ENCODE measurements at regions not wholly inside any gene's neighbourhood (a gene's known extent, or its start where the extent isn't known, plus 50 kb on each side); places are given as distances from the start of the nearest gene placed in this dataset.

DNA sequence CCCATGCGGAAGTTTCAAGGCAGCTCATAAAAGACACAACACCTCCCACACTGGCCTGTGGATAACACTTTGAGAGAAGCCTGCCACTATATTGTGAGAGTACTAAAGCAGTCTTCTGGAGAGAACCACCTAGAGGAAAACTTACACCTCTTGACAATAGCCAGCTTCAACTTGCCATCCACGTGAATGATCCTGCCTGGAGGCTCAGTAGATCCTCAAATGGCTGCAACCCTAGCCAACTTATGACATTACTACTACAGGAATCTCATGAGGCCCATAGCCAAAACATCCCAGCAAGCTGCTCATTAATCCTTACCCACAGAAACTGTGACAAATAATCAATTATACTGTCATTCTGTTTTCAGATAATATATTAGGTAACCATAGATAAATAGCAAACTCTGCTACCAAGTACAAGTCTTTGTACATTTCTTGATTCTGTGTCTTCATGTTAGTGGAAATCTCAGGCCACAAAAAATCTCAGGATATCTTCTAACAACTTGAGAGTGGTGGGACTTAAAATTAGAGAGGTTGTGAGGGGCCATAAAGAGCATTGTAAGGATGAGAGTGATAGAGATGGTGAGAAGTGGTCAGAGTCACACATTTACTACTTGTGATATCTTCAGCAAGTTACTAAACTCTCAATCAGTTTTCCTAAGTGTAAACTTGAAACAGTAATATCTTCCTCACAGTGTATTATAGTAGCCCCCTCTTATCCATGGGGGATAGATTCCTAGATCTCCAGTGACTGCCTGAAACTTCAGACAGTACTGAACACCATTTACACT, 368.0 kb downstream of the C12orf50 start:
- H3K36me3 Mint-ChIP-seq (ENCODE audit: insufficient read depth, unreplicated experiment) = no peaks in the 10 kb centered on the region
- H3K4me1 Mint-ChIP-seq (ENCODE audit: low read depth, unreplicated experiment) = peaks cover 21% of the 10 kb centered on the region
- H3K27me3 Mint-ChIP-seq (ENCODE audit: unreplicated experiment) = no peaks in the 10 kb centered on the region
- H3K27ac Mint-ChIP-seq (ENCODE audit: unreplicated experiment) = peak overlapping the region; percentile 84
- TF ChIP-seq, protein P1, sequence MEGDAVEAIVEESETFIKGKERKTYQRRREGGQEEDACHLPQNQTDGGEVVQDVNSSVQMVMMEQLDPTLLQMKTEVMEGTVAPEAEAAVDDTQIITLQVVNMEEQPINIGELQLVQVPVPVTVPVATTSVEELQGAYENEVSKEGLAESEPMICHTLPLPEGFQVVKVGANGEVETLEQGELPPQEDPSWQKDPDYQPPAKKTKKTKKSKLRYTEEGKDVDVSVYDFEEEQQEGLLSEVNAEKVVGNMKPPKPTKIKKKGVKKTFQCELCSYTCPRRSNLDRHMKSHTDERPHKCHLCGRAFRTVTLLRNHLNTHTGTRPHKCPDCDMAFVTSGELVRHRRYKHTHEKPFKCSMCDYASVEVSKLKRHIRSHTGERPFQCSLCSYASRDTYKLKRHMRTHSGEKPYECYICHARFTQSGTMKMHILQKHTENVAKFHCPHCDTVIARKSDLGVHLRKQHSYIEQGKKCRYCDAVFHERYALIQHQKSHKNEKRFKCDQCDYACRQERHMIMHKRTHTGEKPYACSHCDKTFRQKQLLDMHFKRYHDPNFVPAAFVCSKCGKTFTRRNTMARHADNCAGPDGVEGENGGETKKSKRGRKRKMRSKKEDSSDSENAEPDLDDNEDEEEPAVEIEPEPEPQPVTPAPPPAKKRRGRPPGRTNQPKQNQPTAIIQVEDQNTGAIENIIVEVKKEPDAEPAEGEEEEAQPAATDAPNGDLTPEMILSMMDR (IDR thresholded peaks at IDR 0.05; ENCODE audit: unreplicated experiment) = no peak
- no peak for DNase-seq
- no peaks in the 10 kb centered on the region for H3K9me3 Mint-ChIP-seq (ENCODE audit: low read depth, unreplicated experiment)
- intact Hi-C loops (cut with micrococcal nuclease; ENCODE audit: unreplicated experiment) = loop anchor here (5.0 to 10.0 kb wide), 3 partner anchors 149 to 726 kb away; no protein-coding TSS in a partner anchor
- peak overlapping the region; percentile 61 for H3K4me3 Mint-ChIP-seq (ENCODE audit: low read depth, unreplicated experiment)
- CTCF ChIA-PET = no interaction called here
- no TSS peak for BruUV-seq (replicated peaks)

DNA sequence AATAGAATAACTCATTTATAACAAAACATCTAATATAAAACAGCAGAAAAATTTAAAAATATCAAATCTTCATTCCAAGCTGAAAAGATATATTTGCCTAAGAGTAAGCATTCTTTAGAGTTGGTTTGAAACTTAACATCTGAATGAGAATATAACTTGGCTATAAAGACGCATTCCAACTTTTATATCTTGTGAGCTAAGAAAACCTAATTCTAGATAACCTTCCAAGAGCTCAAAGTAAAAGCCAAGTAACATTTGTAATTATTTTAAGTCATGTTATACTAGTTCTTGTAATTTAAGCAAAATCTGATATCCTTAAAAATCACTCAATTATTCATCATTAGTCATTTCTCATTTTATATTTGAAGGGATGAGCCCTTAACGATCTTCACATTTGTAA, 368.9 kb downstream of the C12orf50 start:
- H3K36me3 Mint-ChIP-seq (ENCODE audit: insufficient read depth, unreplicated experiment) = no peaks in the 10 kb centered on the region
- H3K27ac Mint-ChIP-seq (ENCODE audit: unreplicated experiment) = no peak overlapping the region
- no peak overlapping the region for H3K4me3 Mint-ChIP-seq (ENCODE audit: low read depth, unreplicated experiment)
- H3K9me3 Mint-ChIP-seq (ENCODE audit: low read depth, unreplicated experiment) = no peaks in the 10 kb centered on the region
- TF ChIP-seq, protein P1 (IDR thresholded peaks at IDR 0.05; ENCODE audit: unreplicated experiment) = no peak
- H3K27me3 Mint-ChIP-seq (ENCODE audit: unreplicated experiment) = no peaks in the 10 kb centered on the region
- intact Hi-C loops (cut with micrococcal nuclease; ENCODE audit: unreplicated experiment) = loop anchor here (5.0 to 10.0 kb wide), 3 partner anchors 148 to 725 kb away; no protein-coding TSS in a partner anchor
- no TSS peak for BruUV-seq (replicated peaks)
- CTCF ChIA-PET = no interaction called here
- no peak for DNase-seq
- peaks cover 21% of the 10 kb centered on the region for H3K4me1 Mint-ChIP-seq (ENCODE audit: low read depth, unreplicated experiment)

DNA sequence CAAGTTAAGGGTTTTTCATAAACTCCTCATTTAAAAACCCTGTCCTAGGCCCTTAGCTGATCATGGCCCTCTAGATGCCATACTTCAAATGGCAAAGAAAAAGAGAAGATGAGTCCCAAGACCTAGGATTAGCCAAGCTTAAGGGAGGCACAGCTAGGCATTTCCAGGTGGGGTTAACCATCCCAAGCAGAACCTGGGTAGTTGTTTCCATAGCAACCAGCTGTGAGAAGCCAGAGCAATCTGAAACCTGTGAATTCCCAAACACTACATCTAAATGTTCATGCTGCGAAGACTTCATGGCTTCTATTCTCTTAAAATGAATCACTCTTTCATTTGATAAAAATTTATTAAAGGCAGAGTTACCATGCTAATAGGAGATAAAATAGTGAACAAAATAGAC, 372.9 kb downstream of the C12orf50 start:
- peaks cover 5% of the 10 kb centered on the region for H3K4me1 Mint-ChIP-seq (ENCODE audit: low read depth, unreplicated experiment)
- H3K27ac Mint-ChIP-seq (ENCODE audit: unreplicated experiment) = no peak overlapping the region
- no TSS peak for BruUV-seq (replicated peaks)
- CTCF ChIA-PET = no interaction called here
- no peaks in the 10 kb centered on the region for H3K36me3 Mint-ChIP-seq (ENCODE audit: insufficient read depth, unreplicated experiment)
- no peak for DNase-seq
- TF ChIP-seq, protein P1 (IDR thresholded peaks at IDR 0.05; ENCODE audit: unreplicated experiment) = no peak
- no peak overlapping the region for H3K4me3 Mint-ChIP-seq (ENCODE audit: low read depth, unreplicated experiment)
- no peaks in the 10 kb centered on the region for H3K27me3 Mint-ChIP-seq (ENCODE audit: unreplicated experiment)
- intact Hi-C loops (cut with micrococcal nuclease; ENCODE audit: unreplicated experiment) = no loop called here
- H3K9me3 Mint-ChIP-seq (ENCODE audit: low read depth, unreplicated experiment) = no peaks in the 10 kb centered on the region

DNA sequence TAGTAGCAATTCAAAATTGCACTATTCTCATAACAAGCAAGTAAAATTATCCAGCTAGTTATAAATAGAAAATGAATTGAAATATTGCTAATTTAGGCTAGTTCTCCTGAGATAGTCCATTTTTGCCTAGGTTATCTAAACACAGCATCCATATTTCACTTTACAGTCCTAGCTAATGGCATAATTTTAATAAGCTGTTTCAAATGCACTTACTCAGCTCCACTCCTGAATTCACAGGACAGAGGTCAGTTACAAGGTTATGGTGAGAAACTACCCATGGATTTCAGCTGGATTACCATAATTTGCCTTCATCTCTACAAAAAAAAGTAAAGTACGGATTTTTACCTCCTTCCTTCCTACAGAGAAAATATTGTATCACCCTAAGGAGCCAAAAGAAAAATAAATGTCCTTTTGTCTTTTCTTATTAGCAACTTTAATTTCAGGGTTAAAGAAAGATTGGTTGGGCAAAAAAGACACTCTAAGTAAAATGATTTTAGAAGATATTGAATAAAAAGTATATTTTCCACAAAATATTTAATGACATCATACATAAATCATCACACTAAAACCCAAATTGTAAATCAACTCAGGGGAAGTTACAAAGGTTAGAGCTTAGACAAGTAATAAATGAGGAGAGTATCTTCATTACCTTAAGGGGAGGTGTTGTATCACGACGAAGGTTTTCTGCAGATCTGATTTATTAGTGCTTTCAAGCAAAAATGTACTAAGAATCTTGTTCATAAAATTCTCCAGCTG, 377.4 kb downstream of the C12orf50 start:
- TF ChIP-seq, protein P1 (IDR thresholded peaks at IDR 0.05; ENCODE audit: unreplicated experiment) = no peak
- no peak for DNase-seq
- peaks cover 7% of the 10 kb centered on the region for H3K9me3 Mint-ChIP-seq (ENCODE audit: low read depth, unreplicated experiment)
- no peak overlapping the region for H3K27ac Mint-ChIP-seq (ENCODE audit: unreplicated experiment)
- CTCF ChIA-PET = no interaction called here
- no peak overlapping the region for H3K4me3 Mint-ChIP-seq (ENCODE audit: low read depth, unreplicated experiment)
- BruUV-seq (replicated peaks) = no TSS peak
- intact Hi-C loops (cut with micrococcal nuclease; ENCODE audit: unreplicated experiment) = no loop called here
- H3K36me3 Mint-ChIP-seq (ENCODE audit: insufficient read depth, unreplicated experiment) = no peaks in the 10 kb centered on the region
- H3K4me1 Mint-ChIP-seq (ENCODE audit: low read depth, unreplicated experiment) = no peaks in the 10 kb centered on the region
- no peaks in the 10 kb centered on the region for H3K27me3 Mint-ChIP-seq (ENCODE audit: unreplicated experiment)
